HEK293T (cell line): ENCODE measurements at regions not wholly inside any gene's neighbourhood (a gene's known extent, or its start where the extent isn't known, plus 50 kb on each side); places are given as distances from the start of the nearest gene placed in this dataset.

Experiments used
- ARNT ChIP-seq: fragments of 450-650 bp; IDR thresholded peaks from 2 replicates; pipeline ENCODE4 v1.6.1; 2017; ENCODE audit warnings: mild to moderate bottlenecking
- BHLHE40 ChIP-seq: fragments of 450-650 bp; IDR thresholded peaks from 2 replicates; pipeline ENCODE4 v1.6.1; 2016; ENCODE audit warnings: mild to moderate bottlenecking, moderate library complexity, borderline replicate concordance
- FOXA1 ChIP-seq: fragments of 450-650 bp; IDR thresholded peaks from 2 replicates; pipeline ENCODE4 v1.6.1; 2016; ENCODE audit warnings: mild to moderate bottlenecking
- FOXM1 ChIP-seq: fragments of 450-650 bp; IDR thresholded peaks from 2 replicates; pipeline ENCODE4 v1.6.1; 2017; ENCODE audit warnings: mild to moderate bottlenecking, borderline replicate concordance
- HDGF ChIP-seq: fragments of 450-650 bp; IDR thresholded peaks from 2 replicates; pipeline ENCODE4 v1.6.1; 2017; ENCODE audit warnings: antibody characterized with exemption, borderline replicate concordance
- L3MBTL2 ChIP-seq: fragments of 450-650 bp; conservative IDR thresholded peaks from 2 replicates; pipeline ENCODE4 v1.6.1; 2016; ENCODE audit warnings: mild to moderate bottlenecking
- LEF1 ChIP-seq: fragments of 450-650 bp; IDR thresholded peaks from 2 replicates; pipeline ENCODE4 v1.6.1; 2017; ENCODE audit warnings: mild to moderate bottlenecking, borderline replicate concordance
- SP1 ChIP-seq: fragments of 450-650 bp; IDR thresholded peaks from 2 replicates; pipeline ENCODE4 v1.6.1; 2017
- TARDBP ChIP-seq: fragments of 450-650 bp; IDR thresholded peaks from 2 replicates; pipeline ENCODE4 v1.6.1; 2016

GRCh38 chr13:22114630-22115311 lies 443.9 kb downstream of the FGF9 start:
- no peak for TF ChIP-seq TARDBP
- TF ChIP-seq HDGF: no peak
- no peak for TF ChIP-seq FOXA1
- no peak for TF ChIP-seq BHLHE40
- no peak for TF ChIP-seq LEF1
- TF ChIP-seq SP1: no peak
- TF ChIP-seq FOXM1: no peak
- no peak for TF ChIP-seq ARNT
- TF ChIP-seq L3MBTL2: no peak
